ENCODE measurements at regions not wholly inside any gene's neighbourhood (a gene's known extent, or its start where the extent isn't known, plus 50 kb on each side); places are given as distances from the start of the nearest gene placed in this dataset.

- TF ChIP-seq, protein P1, sequence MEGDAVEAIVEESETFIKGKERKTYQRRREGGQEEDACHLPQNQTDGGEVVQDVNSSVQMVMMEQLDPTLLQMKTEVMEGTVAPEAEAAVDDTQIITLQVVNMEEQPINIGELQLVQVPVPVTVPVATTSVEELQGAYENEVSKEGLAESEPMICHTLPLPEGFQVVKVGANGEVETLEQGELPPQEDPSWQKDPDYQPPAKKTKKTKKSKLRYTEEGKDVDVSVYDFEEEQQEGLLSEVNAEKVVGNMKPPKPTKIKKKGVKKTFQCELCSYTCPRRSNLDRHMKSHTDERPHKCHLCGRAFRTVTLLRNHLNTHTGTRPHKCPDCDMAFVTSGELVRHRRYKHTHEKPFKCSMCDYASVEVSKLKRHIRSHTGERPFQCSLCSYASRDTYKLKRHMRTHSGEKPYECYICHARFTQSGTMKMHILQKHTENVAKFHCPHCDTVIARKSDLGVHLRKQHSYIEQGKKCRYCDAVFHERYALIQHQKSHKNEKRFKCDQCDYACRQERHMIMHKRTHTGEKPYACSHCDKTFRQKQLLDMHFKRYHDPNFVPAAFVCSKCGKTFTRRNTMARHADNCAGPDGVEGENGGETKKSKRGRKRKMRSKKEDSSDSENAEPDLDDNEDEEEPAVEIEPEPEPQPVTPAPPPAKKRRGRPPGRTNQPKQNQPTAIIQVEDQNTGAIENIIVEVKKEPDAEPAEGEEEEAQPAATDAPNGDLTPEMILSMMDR (IDR thresholded peaks at IDR 0.05) = no peak
- TF ChIP-seq HDAC2 (IDR thresholded peaks at IDR 0.05) (no peak), POLR2A (IDR thresholded peaks at IDR 0.05; ENCODE audit: low read length) (no peak), NPAS2 (CRISPR knock-in tag; IDR thresholded peaks at IDR 0.05; ENCODE audit: borderline replicate concordance) (no peak), EHF (CRISPR knock-in tag; IDR thresholded peaks at IDR 0.05) (no peak), CHD2 (IDR thresholded peaks at IDR 0.05; ENCODE audit: low read length, partially characterized antibody) (no peak), RFX5 (IDR thresholded peaks at IDR 0.05) (no peak), TP53 (CRISPR knock-in tag; IDR thresholded peaks at IDR 0.05) (no peak), RCOR1 (IDR thresholded peaks at IDR 0.05; ENCODE audit: low read depth, low read length) (no peak)
- TF ChIP-seq, protein P2, sequence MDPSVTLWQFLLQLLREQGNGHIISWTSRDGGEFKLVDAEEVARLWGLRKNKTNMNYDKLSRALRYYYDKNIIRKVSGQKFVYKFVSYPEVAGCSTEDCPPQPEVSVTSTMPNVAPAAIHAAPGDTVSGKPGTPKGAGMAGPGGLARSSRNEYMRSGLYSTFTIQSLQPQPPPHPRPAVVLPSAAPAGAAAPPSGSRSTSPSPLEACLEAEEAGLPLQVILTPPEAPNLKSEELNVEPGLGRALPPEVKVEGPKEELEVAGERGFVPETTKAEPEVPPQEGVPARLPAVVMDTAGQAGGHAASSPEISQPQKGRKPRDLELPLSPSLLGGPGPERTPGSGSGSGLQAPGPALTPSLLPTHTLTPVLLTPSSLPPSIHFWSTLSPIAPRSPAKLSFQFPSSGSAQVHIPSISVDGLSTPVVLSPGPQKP (IDR thresholded peaks at IDR 0.05; ENCODE audit: low read depth, low read length) = no peak
Observed at GRCh38 chr9:119701651-119702050, 332.4 kb upstream of the BRINP1 start.

All from A549 (cell line).